HEK293T (cell line): ENCODE measurements at regions not wholly inside any gene's neighbourhood (a gene's known extent, or its start where the extent isn't known, plus 50 kb on each side); places are given as distances from the start of the nearest gene placed in this dataset.

Experiments used
- ARNT ChIP-seq: fragments of 450-650 bp; IDR thresholded peaks from 2 replicates; pipeline ENCODE4 v1.6.1; 2017; ENCODE audit warnings: mild to moderate bottlenecking
- BHLHE40 ChIP-seq: fragments of 450-650 bp; IDR thresholded peaks from 2 replicates; pipeline ENCODE4 v1.6.1; 2016; ENCODE audit warnings: mild to moderate bottlenecking, moderate library complexity, borderline replicate concordance
- FOXK2 ChIP-seq: fragments of 450-650 bp; IDR thresholded peaks from 2 replicates; pipeline ENCODE4 v1.6.1; 2016; ENCODE audit warnings: mild to moderate bottlenecking
- FOXM1 ChIP-seq: fragments of 450-650 bp; IDR thresholded peaks from 2 replicates; pipeline ENCODE4 v1.6.1; 2017; ENCODE audit warnings: mild to moderate bottlenecking, borderline replicate concordance
- HDGF ChIP-seq: fragments of 450-650 bp; IDR thresholded peaks from 2 replicates; pipeline ENCODE4 v1.6.1; 2017; ENCODE audit warnings: antibody characterized with exemption, borderline replicate concordance
- TARDBP ChIP-seq: fragments of 450-650 bp; IDR thresholded peaks from 2 replicates; pipeline ENCODE4 v1.6.1; 2016
- ZNF384 ChIP-seq: fragments of 450-650 bp; IDR thresholded peaks from 2 replicates; pipeline ENCODE4 v1.6.1; 2016

- TF ChIP-seq FOXM1 (no peak), BHLHE40 (no peak), FOXK2 (no peak), HDGF (no peak), ZNF384 (no peak), ARNT (no peak), TARDBP (no peak)
Observed at GRCh38 chr6:121652223-121652622, 216.8 kb downstream of the GJA1 start.
